GM18873 (cell line): ENCODE measurements at regions not wholly inside any gene's neighbourhood (a gene's known extent, or its start where the extent isn't known, plus 50 kb on each side); places are given as distances from the start of the nearest gene placed in this dataset.
"Not testable (repeated sequence)": the region's sequence is repeated elsewhere in the genome, so short reads cannot be mapped to it uniquely, and the experiment has no call there.

ENCODE experiments used
- ATAC-seq: cut with Tn5 transposase; IDR thresholded peaks from one replicate; pipeline ENCODE4 v1.9.1; 2021; ENCODE audit warnings: mild to moderate bottlenecking, moderate library complexity, moderate number of reproducible peaks; ENCODE audit not compliant: unreplicated experiment, low FRiP score

- no peak for ATAC-seq
These were observed 67.7 kb upstream of the SIRPA start for GRCh38 chr20:1827510-1827973.

GRCh38 chr20:1825938-1826445 is 69.2 kb upstream of the SIRPA start:
- no peak for ATAC-seq

GRCh38 chr20:1825507-1825906 is 69.7 kb upstream of the SIRPA start:
- no peak for ATAC-seq

- no peak for ATAC-seq
These were observed 70.4 kb upstream of the SIRPA start for GRCh38 chr20:1824834-1825233.

- ATAC-seq, result no peak
These were observed 71.0 kb upstream of the SIRPA start for GRCh38 chr20:1824181-1824580.

GRCh38 chr20:1823450-1823844 is 71.8 kb upstream of the SIRPA start:
- no peak for ATAC-seq

GRCh38 chr20:1822564-1823449 is 72.4 kb upstream of the SIRPA start:
- ATAC-seq, result no peak

GRCh38 chr20:1820138-1821079 is 74.8 kb upstream of the SIRPA start:
- ATAC-seq, result no peak

GRCh38 chr20:1819311-1820137 is 75.7 kb upstream of the SIRPA start:
- ATAC-seq, result no peak

- ATAC-seq, result no peak
These were observed 76.3 kb upstream of the SIRPA start for GRCh38 chr20:1818895-1819294.

- no peak for ATAC-seq
These were observed 76.9 kb upstream of the SIRPA start for GRCh38 chr20:1818247-1818840.

- ATAC-seq, result no peak
These were observed 77.5 kb upstream of the SIRPA start for GRCh38 chr20:1817577-1818211.

- ATAC-seq, result no peak
These were observed 78.5 kb upstream of the SIRPA start for GRCh38 chr20:1816384-1817381.

GRCh38 chr20:1815502-1816085 is 79.6 kb upstream of the SIRPA start:
- no peak for ATAC-seq

- not testable (repeated sequence) for ATAC-seq
These were observed 80.3 kb upstream of the SIRPA start for GRCh38 chr20:1814861-1815260.

- ATAC-seq, result no peak
These were observed 81.3 kb upstream of the SIRPA start for GRCh38 chr20:1813674-1814635.

GRCh38 chr20:1813101-1813529 is 82.1 kb upstream of the SIRPA start:
- no peak for ATAC-seq
